ENCODE measurements at regions not wholly inside any gene's neighbourhood (a gene's known extent, or its start where the extent isn't known, plus 50 kb on each side); places are given as distances from the start of the nearest gene placed in this dataset.

DNA sequence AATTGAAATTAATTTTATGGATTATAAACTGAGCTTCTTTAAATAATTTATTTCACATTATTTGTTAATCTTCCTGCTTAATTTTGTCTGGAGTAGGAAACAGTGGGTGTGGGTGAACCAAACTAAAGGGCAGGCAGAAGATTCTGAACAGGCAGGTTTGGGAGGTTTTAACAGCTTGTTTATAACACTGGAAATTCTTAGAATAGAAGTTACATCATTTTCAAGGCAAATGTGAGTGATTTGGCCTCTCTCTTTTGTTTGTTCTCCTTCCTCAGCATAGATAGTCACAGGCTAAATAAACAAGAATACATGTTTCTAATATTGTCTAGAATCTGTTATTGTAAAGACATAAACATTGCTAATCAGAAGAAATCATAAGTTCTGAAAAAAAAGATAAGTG lies 970.9 kb upstream of the NUDT12 start:
- TF ChIP-seq, protein P1, sequence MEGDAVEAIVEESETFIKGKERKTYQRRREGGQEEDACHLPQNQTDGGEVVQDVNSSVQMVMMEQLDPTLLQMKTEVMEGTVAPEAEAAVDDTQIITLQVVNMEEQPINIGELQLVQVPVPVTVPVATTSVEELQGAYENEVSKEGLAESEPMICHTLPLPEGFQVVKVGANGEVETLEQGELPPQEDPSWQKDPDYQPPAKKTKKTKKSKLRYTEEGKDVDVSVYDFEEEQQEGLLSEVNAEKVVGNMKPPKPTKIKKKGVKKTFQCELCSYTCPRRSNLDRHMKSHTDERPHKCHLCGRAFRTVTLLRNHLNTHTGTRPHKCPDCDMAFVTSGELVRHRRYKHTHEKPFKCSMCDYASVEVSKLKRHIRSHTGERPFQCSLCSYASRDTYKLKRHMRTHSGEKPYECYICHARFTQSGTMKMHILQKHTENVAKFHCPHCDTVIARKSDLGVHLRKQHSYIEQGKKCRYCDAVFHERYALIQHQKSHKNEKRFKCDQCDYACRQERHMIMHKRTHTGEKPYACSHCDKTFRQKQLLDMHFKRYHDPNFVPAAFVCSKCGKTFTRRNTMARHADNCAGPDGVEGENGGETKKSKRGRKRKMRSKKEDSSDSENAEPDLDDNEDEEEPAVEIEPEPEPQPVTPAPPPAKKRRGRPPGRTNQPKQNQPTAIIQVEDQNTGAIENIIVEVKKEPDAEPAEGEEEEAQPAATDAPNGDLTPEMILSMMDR (IDR thresholded peaks at IDR 0.05; ENCODE audit: insufficient read depth, low read depth, low read length), result no peak
- no peak for TF ChIP-seq EZH2 (IDR thresholded peaks at IDR 0.05; ENCODE audit: insufficient read depth, low read length)

All from astrocyte (in vitro differentiated cells and primary cell).